ENCODE measurements at regions not wholly inside any gene's neighbourhood (a gene's known extent, or its start where the extent isn't known, plus 50 kb on each side); places are given as distances from the start of the nearest gene placed in this dataset.

- Mint-ChIP-seq H3K36me3 (ENCODE audit: low read depth) (no peaks in the 10 kb centered on the region), H3K4me1 (ENCODE audit: low read depth) (no peaks in the 10 kb centered on the region), H3K4me3 (no peak overlapping the region), H3K9me3 (no peaks in the 10 kb centered on the region), H3K27ac (no peak overlapping the region), H3K27me3 (ENCODE audit: low read depth) (no peaks in the 10 kb centered on the region)
- no peak for DNase-seq
- intact Hi-C loops (cut with micrococcal nuclease) = no loop called here
- CTCF ChIA-PET = no interaction called here
Measured at GRCh38 chr10:130787243-130787642, 524.3 kb downstream of the TCERG1L start.

- Mint-ChIP-seq H3K36me3 (ENCODE audit: low read depth) (no peaks in the 10 kb centered on the region), H3K27me3 (ENCODE audit: low read depth) (no peaks in the 10 kb centered on the region), H3K4me3 (no peak overlapping the region), H3K27ac (no peak overlapping the region), H3K4me1 (ENCODE audit: low read depth) (no peaks in the 10 kb centered on the region), H3K9me3 (no peaks in the 10 kb centered on the region)
- intact Hi-C loops (cut with micrococcal nuclease) = no loop called here
- no peak for DNase-seq
- CTCF ChIA-PET = no interaction called here
Measured at GRCh38 chr10:130787821-130788220, 523.7 kb downstream of the TCERG1L start.

- Mint-ChIP-seq H3K4me1 (ENCODE audit: low read depth) (no peaks in the 10 kb centered on the region), H3K9me3 (no peaks in the 10 kb centered on the region), H3K27me3 (ENCODE audit: low read depth) (no peaks in the 10 kb centered on the region), H3K36me3 (ENCODE audit: low read depth) (no peaks in the 10 kb centered on the region), H3K27ac (no peak overlapping the region), H3K4me3 (no peak overlapping the region)
- CTCF ChIA-PET = no interaction called here
- intact Hi-C loops (cut with micrococcal nuclease) = no loop called here
- no peak for DNase-seq
Measured at GRCh38 chr10:130790339-130790738, 521.2 kb downstream of the TCERG1L start.

GRCh38 chr10:130792096-130792845 is 519.2 kb downstream of the TCERG1L start:
- Mint-ChIP-seq H3K4me3 (no peak overlapping the region), H3K27me3 (ENCODE audit: low read depth) (no peaks in the 10 kb centered on the region), H3K9me3 (no peaks in the 10 kb centered on the region), H3K4me1 (ENCODE audit: low read depth) (no peaks in the 10 kb centered on the region), H3K36me3 (ENCODE audit: low read depth) (no peaks in the 10 kb centered on the region), H3K27ac (peak overlapping the region; percentile 5)
- DNase-seq = no peak
- intact Hi-C loops (cut with micrococcal nuclease) = no loop called here
- CTCF ChIA-PET = no interaction called here

GRCh38 chr10:130795819-130796218 is 515.7 kb downstream of the TCERG1L start:
- no peak for DNase-seq
- H3K27ac Mint-ChIP-seq = no peak overlapping the region
- intact Hi-C loops (cut with micrococcal nuclease) = no loop called here
- no peaks in the 10 kb centered on the region for H3K9me3 Mint-ChIP-seq
- no peaks in the 10 kb centered on the region for H3K27me3 Mint-ChIP-seq (ENCODE audit: low read depth)
- CTCF ChIA-PET = no interaction called here
- no peaks in the 10 kb centered on the region for H3K4me1 Mint-ChIP-seq (ENCODE audit: low read depth)
- H3K4me3 Mint-ChIP-seq = no peak overlapping the region
- H3K36me3 Mint-ChIP-seq (ENCODE audit: low read depth) = no peaks in the 10 kb centered on the region

- intact Hi-C loops (cut with micrococcal nuclease) = no loop called here
- Mint-ChIP-seq H3K36me3 (ENCODE audit: low read depth) (no peaks in the 10 kb centered on the region), H3K27ac (no peak overlapping the region), H3K4me1 (ENCODE audit: low read depth) (no peaks in the 10 kb centered on the region), H3K9me3 (peaks cover 2% of the 10 kb centered on the region), H3K27me3 (ENCODE audit: low read depth) (no peaks in the 10 kb centered on the region), H3K4me3 (no peak overlapping the region)
- CTCF ChIA-PET = no interaction called here
- no peak for DNase-seq
Measured at GRCh38 chr10:130799532-130799931, 512.0 kb downstream of the TCERG1L start.

- DNase-seq = no peak
- H3K36me3 Mint-ChIP-seq (ENCODE audit: low read depth) = no peaks in the 10 kb centered on the region
- intact Hi-C loops (cut with micrococcal nuclease) = no loop called here
- H3K4me1 Mint-ChIP-seq (ENCODE audit: low read depth) = no peaks in the 10 kb centered on the region
- H3K27me3 Mint-ChIP-seq (ENCODE audit: low read depth) = no peaks in the 10 kb centered on the region
- CTCF ChIA-PET = no interaction called here
- no peak overlapping the region for H3K4me3 Mint-ChIP-seq
- H3K9me3 Mint-ChIP-seq = peaks cover 2% of the 10 kb centered on the region
- no peak overlapping the region for H3K27ac Mint-ChIP-seq
Measured at GRCh38 chr10:130800281-130800680, 511.2 kb downstream of the TCERG1L start.

GRCh38 chr10:130801276-130801675 is 510.2 kb downstream of the TCERG1L start:
- Mint-ChIP-seq H3K4me3 (no peak overlapping the region), H3K9me3 (peaks cover 2% of the 10 kb centered on the region), H3K36me3 (ENCODE audit: low read depth) (no peaks in the 10 kb centered on the region), H3K4me1 (ENCODE audit: low read depth) (no peaks in the 10 kb centered on the region), H3K27me3 (ENCODE audit: low read depth) (no peaks in the 10 kb centered on the region), H3K27ac (no peak overlapping the region)
- intact Hi-C loops (cut with micrococcal nuclease) = no loop called here
- CTCF ChIA-PET = no interaction called here
- no peak for DNase-seq

- no peaks in the 10 kb centered on the region for H3K4me1 Mint-ChIP-seq (ENCODE audit: low read depth)
- H3K36me3 Mint-ChIP-seq (ENCODE audit: low read depth) = no peaks in the 10 kb centered on the region
- intact Hi-C loops (cut with micrococcal nuclease) = no loop called here
- no peaks in the 10 kb centered on the region for H3K27me3 Mint-ChIP-seq (ENCODE audit: low read depth)
- CTCF ChIA-PET = no interaction called here
- H3K4me3 Mint-ChIP-seq = no peak overlapping the region
- H3K9me3 Mint-ChIP-seq = peaks cover 2% of the 10 kb centered on the region
- H3K27ac Mint-ChIP-seq = no peak overlapping the region
- no peak for DNase-seq
Measured at GRCh38 chr10:130801784-130802183, 509.7 kb downstream of the TCERG1L start.

- no peak for DNase-seq
- no peaks in the 10 kb centered on the region for H3K4me1 Mint-ChIP-seq (ENCODE audit: low read depth)
- intact Hi-C loops (cut with micrococcal nuclease) = no loop called here
- H3K27ac Mint-ChIP-seq = no peak overlapping the region
- peaks cover 2% of the 10 kb centered on the region for H3K9me3 Mint-ChIP-seq
- CTCF ChIA-PET = no interaction called here
- no peak overlapping the region for H3K4me3 Mint-ChIP-seq
- no peaks in the 10 kb centered on the region for H3K36me3 Mint-ChIP-seq (ENCODE audit: low read depth)
- no peaks in the 10 kb centered on the region for H3K27me3 Mint-ChIP-seq (ENCODE audit: low read depth)
Measured at GRCh38 chr10:130802301-130802700, 509.2 kb downstream of the TCERG1L start.

GRCh38 chr10:130804281-130804680 is 507.2 kb downstream of the TCERG1L start:
- no peaks in the 10 kb centered on the region for H3K27me3 Mint-ChIP-seq (ENCODE audit: low read depth)
- intact Hi-C loops (cut with micrococcal nuclease) = no loop called here
- H3K4me3 Mint-ChIP-seq = no peak overlapping the region
- CTCF ChIA-PET = no interaction called here
- H3K4me1 Mint-ChIP-seq (ENCODE audit: low read depth) = no peaks in the 10 kb centered on the region
- H3K27ac Mint-ChIP-seq = no peak overlapping the region
- DNase-seq = no peak
- peaks cover 2% of the 10 kb centered on the region for H3K9me3 Mint-ChIP-seq
- no peaks in the 10 kb centered on the region for H3K36me3 Mint-ChIP-seq (ENCODE audit: low read depth)

- H3K36me3 Mint-ChIP-seq (ENCODE audit: low read depth) = no peaks in the 10 kb centered on the region
- H3K9me3 Mint-ChIP-seq = peaks cover 2% of the 10 kb centered on the region
- DNase-seq = no peak
- intact Hi-C loops (cut with micrococcal nuclease) = no loop called here
- H3K27ac Mint-ChIP-seq = no peak overlapping the region
- no peaks in the 10 kb centered on the region for H3K27me3 Mint-ChIP-seq (ENCODE audit: low read depth)
- H3K4me1 Mint-ChIP-seq (ENCODE audit: low read depth) = no peaks in the 10 kb centered on the region
- H3K4me3 Mint-ChIP-seq = no peak overlapping the region
- CTCF ChIA-PET = no interaction called here
Measured at GRCh38 chr10:130804778-130805634, 506.5 kb downstream of the TCERG1L start.

GRCh38 chr10:130805635-130806030 is 505.9 kb downstream of the TCERG1L start:
- Mint-ChIP-seq H3K4me3 (no peak overlapping the region), H3K27me3 (ENCODE audit: low read depth) (no peaks in the 10 kb centered on the region), H3K9me3 (peaks cover 2% of the 10 kb centered on the region), H3K27ac (no peak overlapping the region), H3K36me3 (ENCODE audit: low read depth) (no peaks in the 10 kb centered on the region), H3K4me1 (ENCODE audit: low read depth) (no peaks in the 10 kb centered on the region)
- no peak for DNase-seq
- intact Hi-C loops (cut with micrococcal nuclease) = no loop called here
- CTCF ChIA-PET = no interaction called here
